HepG2 (cell line): ENCODE measurements at regions not wholly inside any gene's neighbourhood (a gene's known extent, or its start where the extent isn't known, plus 50 kb on each side); places are given as distances from the start of the nearest gene placed in this dataset.

Experiments used
- ETV6 ChIP-seq: sonication (generic); formaldehyde crosslinking; conservative IDR thresholded peaks from 2 replicates; pipeline ENCODE4 v1.4.0; 2020; ENCODE audit warnings: missing genetic modification reagents
- HMGXB3 ChIP-seq: sonication (generic); formaldehyde crosslinking; IDR thresholded peaks from 2 replicates; pipeline ENCODE4 v1.4.0; 2020; ENCODE audit warnings: missing genetic modification reagents, borderline replicate concordance
- PRDM4 ChIP-seq: sonication (generic); formaldehyde crosslinking; IDR thresholded peaks from 2 replicates; pipeline ENCODE4 v1.9.0; 2021; ENCODE audit warnings: missing genetic modification reagents, borderline replicate concordance

GRCh38 chr1:195394567-195394966 lies 1213.7 kb downstream of the KCNT2 start:
- TF ChIP-seq HMGXB3 = no peak
- no peak for TF ChIP-seq ETV6
- no peak for TF ChIP-seq PRDM4
